ENCODE measurements at regions not wholly inside any gene's neighbourhood (a gene's known extent, or its start where the extent isn't known, plus 50 kb on each side); places are given as distances from the start of the nearest gene placed in this dataset.

GRCh38 chr6:25103603-25104002 is 167.8 kb upstream of the RIPOR2 start:
- H4K5ac ChIP-seq (ENCODE audit: insufficient read length, low read depth, low read length): no peak overlapping the region
- H3K27me3 ChIP-seq (ENCODE audit: insufficient read depth, low read length): no peaks in the 10 kb centered on the region
- H2BK20ac ChIP-seq (ENCODE audit: low read depth, low read length, poor library complexity, severe bottlenecking): no peak overlapping the region
- H3K4ac ChIP-seq (ENCODE audit: low read depth, low read length): no peak overlapping the region
- H3K79me2 ChIP-seq (ENCODE audit: insufficient read depth, low read length): no peaks in the 10 kb centered on the region
- H3K9me3 ChIP-seq (ENCODE audit: control insufficient read depth, low read depth, low read length): no peaks in the 10 kb centered on the region
- no peak overlapping the region for H2BK12ac ChIP-seq (ENCODE audit: insufficient read length, low read depth, low read length)
- no peak overlapping the region for H3K27ac ChIP-seq (ENCODE audit: insufficient read length, low read depth, low read length)
- H3K9ac ChIP-seq (ENCODE audit: extremely low read depth, insufficient read length, low read length): no peak overlapping the region
- H3T11ph ChIP-seq (ENCODE audit: low read length): no peak overlapping the region
- Mint-ChIP-seq H3K27me3 (ENCODE audit: low read depth) (no peaks in the 10 kb centered on the region), H3K4me1 (peaks cover 2% of the 10 kb centered on the region in 2 experiments; a peak in 2 of 4 replicates), H3K36me3 (ENCODE audit: insufficient read depth in 1 of 3, low read depth in 3 of 3) (no peaks in the 10 kb centered on the region), H3K27ac (no peak overlapping the region), H3K4me3 (no peak overlapping the region), H3K9me3 (no peaks in the 10 kb centered on the region)
- no peak overlapping the region for H4K91ac ChIP-seq (ENCODE audit: insufficient read length, low read depth, low read length)
- no peaks in the 10 kb centered on the region for H3K4me1 ChIP-seq (ENCODE audit: insufficient read depth, low read length)
- no peaks in the 10 kb centered on the region for H4K20me1 ChIP-seq (ENCODE audit: control insufficient read depth, insufficient read depth, insufficient read length)
- no peak overlapping the region for H2AK5ac ChIP-seq (ENCODE audit: insufficient read length, low read length)
- H3K56ac ChIP-seq (ENCODE audit: insufficient read length, low read depth, low read length): no peak overlapping the region
- H3K23me2 ChIP-seq (ENCODE audit: insufficient read length, low read depth, low read length, poor library complexity, severe bottlenecking): no peaks in the 10 kb centered on the region
- H2BK5ac ChIP-seq (ENCODE audit: insufficient read length, low read length): no peak overlapping the region
- H3K4me2 ChIP-seq (ENCODE audit: insufficient read depth, insufficient read length, low read length): no peak overlapping the region
- no peak overlapping the region for H4K8ac ChIP-seq (replicated peaks; ENCODE audit: insufficient read length, low read depth, low read length)
- no peak overlapping the region for H2BK120ac ChIP-seq (ENCODE audit: low read depth, low read length, poor library complexity, severe bottlenecking)
- no peak overlapping the region for H3K14ac ChIP-seq (ENCODE audit: insufficient read depth, low read length)
- no peak for TF ChIP-seq CTCF (conservative IDR thresholded peaks at IDR 0.05)
- H3K79me1 ChIP-seq (ENCODE audit: insufficient read depth, low read depth, low read length, poor library complexity, severe bottlenecking): no peaks in the 10 kb centered on the region
- H2BK15ac ChIP-seq (ENCODE audit: low read depth, low read length): no peak overlapping the region
- no peak overlapping the region for H2AFZ ChIP-seq (ENCODE audit: low read length)
- H3K18ac ChIP-seq (ENCODE audit: insufficient read length, low read depth, low read length): no peak overlapping the region
- DNase-seq: no peak
- no CpG with 5 or more reads among the region's 3 CpGs for WGBS (ENCODE audit: extremely low coverage, insufficient read length, low lambda C conversion rate)
- H3K23ac ChIP-seq (ENCODE audit: insufficient read length, low read depth, low read length): no peak overlapping the region

Measured in H9 (cell line).